ENCODE measurements at regions not wholly inside any gene's neighbourhood (a gene's known extent, or its start where the extent isn't known, plus 50 kb on each side); places are given as distances from the start of the nearest gene placed in this dataset.

GRCh38 chr18:28652654-28653053 lies 475.7 kb upstream of the CDH2 start:
- no peaks in the 10 kb centered on the region for H3K9me3 Mint-ChIP-seq
- no peak for DNase-seq

GRCh38 chr18:28651298-28651697 lies 474.4 kb upstream of the CDH2 start:
- H3K9me3 Mint-ChIP-seq = no peaks in the 10 kb centered on the region
- TF ChIP-seq, protein P1, sequence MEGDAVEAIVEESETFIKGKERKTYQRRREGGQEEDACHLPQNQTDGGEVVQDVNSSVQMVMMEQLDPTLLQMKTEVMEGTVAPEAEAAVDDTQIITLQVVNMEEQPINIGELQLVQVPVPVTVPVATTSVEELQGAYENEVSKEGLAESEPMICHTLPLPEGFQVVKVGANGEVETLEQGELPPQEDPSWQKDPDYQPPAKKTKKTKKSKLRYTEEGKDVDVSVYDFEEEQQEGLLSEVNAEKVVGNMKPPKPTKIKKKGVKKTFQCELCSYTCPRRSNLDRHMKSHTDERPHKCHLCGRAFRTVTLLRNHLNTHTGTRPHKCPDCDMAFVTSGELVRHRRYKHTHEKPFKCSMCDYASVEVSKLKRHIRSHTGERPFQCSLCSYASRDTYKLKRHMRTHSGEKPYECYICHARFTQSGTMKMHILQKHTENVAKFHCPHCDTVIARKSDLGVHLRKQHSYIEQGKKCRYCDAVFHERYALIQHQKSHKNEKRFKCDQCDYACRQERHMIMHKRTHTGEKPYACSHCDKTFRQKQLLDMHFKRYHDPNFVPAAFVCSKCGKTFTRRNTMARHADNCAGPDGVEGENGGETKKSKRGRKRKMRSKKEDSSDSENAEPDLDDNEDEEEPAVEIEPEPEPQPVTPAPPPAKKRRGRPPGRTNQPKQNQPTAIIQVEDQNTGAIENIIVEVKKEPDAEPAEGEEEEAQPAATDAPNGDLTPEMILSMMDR (IDR thresholded peaks at IDR 0.05) = no peak
- no peaks in the 10 kb centered on the region; the same call in 1 of the 2 replicates for H3K27me3 Mint-ChIP-seq (ENCODE audit: insufficient read depth)
- 0 out of 2 replicates have a peak, but pooled peaks cover 9% of the 10 kb centered on the region for H3K36me3 Mint-ChIP-seq (ENCODE audit: low read depth)
- H3K4me1 Mint-ChIP-seq (ENCODE audit: low read depth) = peaks cover 17% of the 10 kb centered on the region
- no peak for DNase-seq
- H3K4me3 Mint-ChIP-seq = no peak overlapping the region
- no peak overlapping the region for H3K27ac Mint-ChIP-seq

More at GRCh38 chr18:28652654-28653053, 475.7 kb upstream of the CDH2 start:
- H3K36me3 Mint-ChIP-seq (ENCODE audit: low read depth) = 0 out of 2 replicates have a peak, but pooled peaks cover 9% of the 10 kb centered on the region
- no peak overlapping the region for H3K4me3 Mint-ChIP-seq
- peaks cover 27% of the 10 kb centered on the region for H3K4me1 Mint-ChIP-seq (ENCODE audit: low read depth)
- H3K27me3 Mint-ChIP-seq (ENCODE audit: insufficient read depth) = no peaks in the 10 kb centered on the region; the same call in 1 of the 2 replicates
- no peak overlapping the region for H3K27ac Mint-ChIP-seq
- TF ChIP-seq, protein P1 (IDR thresholded peaks at IDR 0.05) = no peak

GRCh38 chr18:28650860-28651259 lies 473.9 kb upstream of the CDH2 start:
- Mint-ChIP-seq H3K27ac (no peak overlapping the region), H3K36me3 (ENCODE audit: low read depth) (0 out of 2 replicates have a peak, but pooled peaks cover 9% of the 10 kb centered on the region), H3K9me3 (no peaks in the 10 kb centered on the region), H3K4me1 (ENCODE audit: low read depth) (peaks cover 17% of the 10 kb centered on the region), H3K27me3 (ENCODE audit: insufficient read depth) (no peaks in the 10 kb centered on the region; the same call in 1 of the 2 replicates), H3K4me3 (no peak overlapping the region)
- TF ChIP-seq, protein P1 (IDR thresholded peaks at IDR 0.05) = no peak
- DNase-seq = no peak

- Mint-ChIP-seq H3K27me3 (ENCODE audit: insufficient read depth) (no peaks in the 10 kb centered on the region; the same call in 1 of the 2 replicates), H3K27ac (no peak overlapping the region), H3K9me3 (no peaks in the 10 kb centered on the region), H3K36me3 (ENCODE audit: low read depth) (0 out of 2 replicates have a peak, but pooled peaks cover 7% of the 10 kb centered on the region), H3K4me1 (ENCODE audit: low read depth) (peaks cover 17% of the 10 kb centered on the region), H3K4me3 (no peak overlapping the region)
- no peak for DNase-seq
- TF ChIP-seq, protein P1 (IDR thresholded peaks at IDR 0.05) = no peak
These were observed 471.0 kb upstream of the CDH2 start for GRCh38 chr18:28647961-28648360.

GRCh38 chr18:28637897-28638296 lies 461.0 kb upstream of the CDH2 start:
- no peaks in the 10 kb centered on the region; the same call in 1 of the 2 replicates for H3K27me3 Mint-ChIP-seq (ENCODE audit: insufficient read depth)
- no peaks in the 10 kb centered on the region for H3K9me3 Mint-ChIP-seq
- no peak for DNase-seq
- H3K4me3 Mint-ChIP-seq = no peak overlapping the region
- H3K36me3 Mint-ChIP-seq (ENCODE audit: low read depth) = 0 out of 2 replicates have a peak, but pooled peaks cover 11% of the 10 kb centered on the region
- H3K4me1 Mint-ChIP-seq (ENCODE audit: low read depth) = peaks cover 16% of the 10 kb centered on the region; the same call in 1 of the 2 replicates
- no peak overlapping the region for H3K27ac Mint-ChIP-seq
- TF ChIP-seq, protein P1 (IDR thresholded peaks at IDR 0.05) = no peak; the same call in 1 of the 2 replicates

All from HFFc6 (cell line).